GM19397 (cell line): ENCODE measurements at regions not wholly inside any gene's neighbourhood (a gene's known extent, or its start where the extent isn't known, plus 50 kb on each side); places are given as distances from the start of the nearest gene placed in this dataset.

ENCODE experiments used
- ATAC-seq: cut with Tn5 transposase; IDR thresholded peaks from one replicate; pipeline ENCODE4 v1.9.1; 2021; ENCODE audit warnings: mild to moderate bottlenecking, moderate library complexity; ENCODE audit not compliant: unreplicated experiment

DNA sequence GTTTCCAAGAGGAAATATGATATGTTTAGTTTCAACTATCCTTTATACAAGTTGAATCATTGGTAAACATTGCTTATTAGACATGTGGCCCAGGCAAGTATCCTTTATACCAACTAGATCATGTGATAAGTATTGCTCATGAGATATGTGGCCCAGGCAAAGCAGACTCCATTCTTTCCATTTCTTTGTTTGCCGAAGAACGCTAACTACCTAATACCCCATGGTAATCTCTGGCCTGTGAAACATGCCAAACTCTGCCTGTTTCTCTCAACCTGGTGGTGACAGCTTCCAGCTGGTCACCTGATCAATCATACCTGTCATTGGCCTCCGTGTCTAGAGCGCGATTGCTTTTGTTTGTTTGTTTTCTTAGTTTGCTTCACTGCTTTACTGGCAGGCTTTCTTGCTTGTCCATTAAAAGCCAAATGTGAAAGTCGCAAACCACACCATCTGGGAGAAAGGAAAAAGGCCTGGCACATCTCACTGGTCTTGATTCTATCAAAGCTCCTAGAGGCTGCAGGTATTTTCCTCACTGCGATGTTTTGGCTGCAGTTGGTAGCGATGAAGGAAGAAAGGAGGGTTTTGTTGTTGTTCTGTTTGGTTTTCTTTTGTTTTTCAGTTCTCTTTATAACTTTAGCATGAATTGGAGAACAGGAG, 686.2 kb downstream of the KCNJ2 start:
- ATAC-seq: no peak

DNA sequence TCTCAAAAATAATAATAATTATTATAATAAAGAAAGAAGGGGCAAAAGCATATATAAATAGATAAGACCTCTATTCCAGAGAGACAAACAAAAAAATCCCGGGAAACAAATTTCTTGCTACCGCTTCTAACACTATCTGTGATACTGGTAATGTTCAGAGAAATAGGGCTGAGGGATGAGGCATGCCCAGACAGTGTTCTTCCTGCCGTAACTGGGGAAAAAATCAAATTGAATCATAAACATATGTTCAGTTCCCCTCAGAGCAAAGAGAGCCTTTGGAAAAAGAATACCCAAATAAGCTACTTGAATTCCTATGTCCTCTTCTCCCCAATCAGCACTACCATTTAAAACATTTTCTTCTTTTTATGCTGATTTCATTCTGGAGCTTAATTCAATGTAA, 688.0 kb downstream of the KCNJ2 start:
- no peak for ATAC-seq

DNA sequence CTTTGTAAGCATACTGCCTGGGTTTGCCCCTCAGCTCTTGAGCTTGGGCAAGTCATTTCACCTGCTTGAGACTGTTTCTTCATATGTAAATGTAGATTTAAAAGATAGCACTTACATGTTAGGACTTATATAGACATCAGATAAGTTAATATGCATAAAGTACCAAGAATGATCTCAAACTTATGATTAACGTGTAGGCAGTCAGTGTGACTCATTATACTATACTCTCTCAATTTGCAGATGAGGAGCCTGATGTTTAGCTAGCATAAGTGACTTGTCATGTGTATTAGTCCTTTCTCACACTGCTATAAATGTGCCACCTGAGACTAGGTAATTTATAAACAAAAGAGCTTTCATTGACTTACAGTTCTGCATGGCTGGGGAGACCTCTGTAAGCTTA, 690.5 kb downstream of the KCNJ2 start:
- no peak for ATAC-seq

- no peak for ATAC-seq
Observed at GRCh38 chr17:70862295-70862694, 693.0 kb downstream of the KCNJ2 start.

DNA sequence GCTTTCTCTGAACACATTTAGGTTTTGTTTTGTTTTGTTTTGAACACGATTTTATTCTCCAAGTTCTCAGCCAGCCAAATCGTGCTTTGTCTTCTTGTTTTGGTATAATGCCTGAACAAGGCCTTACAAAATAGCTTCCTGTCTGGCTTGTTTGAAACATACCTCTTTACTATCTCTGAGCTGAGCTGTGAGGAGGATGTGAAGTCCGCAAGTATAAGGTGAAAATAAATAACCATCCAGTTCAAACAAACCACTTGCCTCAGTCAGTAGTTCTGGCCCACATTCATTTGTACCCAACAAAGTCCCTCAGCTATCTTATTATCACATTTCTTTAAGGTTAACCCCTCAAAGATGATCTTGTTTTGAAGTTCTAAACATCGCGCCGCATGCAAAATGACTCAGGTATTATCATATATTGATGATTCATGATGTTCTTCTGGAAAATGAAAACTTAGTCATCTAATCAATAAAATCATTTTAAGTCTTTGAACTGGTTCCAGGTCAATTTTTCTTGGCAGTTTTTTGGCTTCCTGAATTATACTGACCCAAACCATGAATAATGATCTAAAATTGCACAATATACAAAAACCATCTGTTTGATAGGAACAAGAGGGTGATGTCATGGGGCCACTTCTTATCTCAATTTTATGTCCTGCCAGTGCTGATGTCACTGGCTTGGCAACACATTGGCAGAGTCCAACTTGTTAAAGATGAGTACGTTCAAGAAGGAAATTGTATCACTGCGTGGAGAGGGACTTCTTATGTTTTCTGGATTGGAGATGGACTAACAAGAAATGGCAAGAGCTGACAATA, 694.3 kb downstream of the KCNJ2 start:
- ATAC-seq: no peak

DNA sequence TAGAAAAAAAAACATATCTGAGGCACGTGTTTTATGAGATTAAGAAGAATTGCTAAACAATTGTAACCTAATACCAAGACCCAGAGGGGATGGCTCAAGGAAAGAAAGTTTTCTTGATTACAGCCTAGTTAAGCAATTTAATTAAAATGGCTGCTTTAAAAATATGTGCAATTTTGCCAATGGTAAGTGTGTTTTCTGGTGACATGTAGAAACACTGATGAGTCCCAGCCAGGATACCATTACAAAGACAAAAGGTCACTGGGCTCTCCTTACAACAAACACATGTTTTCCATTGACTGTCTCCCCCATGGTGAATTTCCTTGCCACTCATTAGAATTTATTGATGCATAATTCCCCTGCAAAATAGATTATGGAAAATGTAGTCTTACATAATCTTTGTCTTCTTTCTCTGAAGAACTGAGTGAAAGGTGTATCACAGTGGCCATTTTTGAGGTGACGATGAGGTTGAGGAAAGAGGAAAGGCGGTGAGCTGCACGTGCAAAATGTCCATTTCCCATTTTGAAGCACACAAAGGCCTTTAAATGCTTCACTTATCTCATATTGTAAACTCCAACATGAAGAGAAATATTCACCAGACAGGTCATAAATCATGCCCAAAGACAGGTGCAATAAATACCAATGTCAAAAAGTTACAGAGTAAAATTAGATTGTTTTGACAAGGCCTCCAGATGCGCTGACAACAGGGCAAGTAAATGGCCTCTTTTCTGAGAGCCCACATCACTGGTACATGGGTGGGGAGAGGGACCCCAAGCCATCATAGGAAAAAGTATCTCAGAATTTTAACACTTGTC, 696.9 kb downstream of the KCNJ2 start:
- ATAC-seq: no peak

DNA sequence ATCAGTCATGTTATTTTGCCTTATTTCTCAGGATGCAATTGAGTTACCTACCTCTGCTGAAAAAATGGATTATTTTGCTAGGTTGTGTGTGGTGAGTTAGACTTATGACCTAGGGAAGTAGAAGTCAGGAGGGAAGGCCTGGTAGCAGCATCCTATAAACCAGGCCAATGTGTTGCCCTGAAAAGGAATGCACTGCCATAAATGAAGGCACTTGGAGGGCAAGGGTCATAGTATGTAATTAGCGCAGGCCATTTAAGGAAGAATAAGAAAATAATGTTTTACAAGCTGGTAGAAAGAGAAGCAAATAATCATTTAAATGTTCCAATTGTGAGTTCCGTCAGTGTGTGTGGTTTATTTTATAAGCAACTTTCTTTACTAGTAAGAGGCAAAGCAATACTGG, 698.8 kb downstream of the KCNJ2 start:
- ATAC-seq: no peak

- ATAC-seq: no peak
Observed at GRCh38 chr17:70869402-70870085, 700.2 kb downstream of the KCNJ2 start.

DNA sequence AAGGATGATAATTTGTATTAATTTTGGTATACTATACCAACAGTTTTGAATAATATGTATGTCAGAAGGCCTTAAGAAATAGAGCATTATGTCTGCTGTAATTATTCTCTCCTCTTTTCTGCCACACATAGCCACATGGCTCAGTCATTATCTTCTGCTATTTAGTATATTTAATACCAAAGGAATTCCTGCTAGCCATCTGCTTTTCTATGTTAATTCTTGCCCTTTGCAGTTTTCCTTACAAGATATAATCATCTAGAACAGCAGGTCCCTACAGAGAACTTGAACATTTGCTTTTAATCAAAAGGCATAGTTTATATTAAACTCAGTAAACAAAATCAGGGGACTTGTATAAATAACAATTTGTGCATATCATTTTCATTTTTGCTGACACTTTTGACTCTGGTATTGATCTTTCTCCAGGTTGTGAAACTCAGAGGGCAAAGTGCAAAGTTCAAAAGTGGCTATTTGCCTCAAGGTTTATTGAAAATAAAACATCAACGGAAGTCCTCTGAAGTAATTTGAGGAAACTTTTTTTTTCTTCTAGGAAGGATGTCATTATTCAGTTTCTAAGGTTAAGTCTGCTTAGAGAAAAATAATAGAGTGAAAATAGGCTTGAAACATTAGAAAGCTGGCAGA, 702.0 kb downstream of the KCNJ2 start:
- ATAC-seq: no peak

DNA sequence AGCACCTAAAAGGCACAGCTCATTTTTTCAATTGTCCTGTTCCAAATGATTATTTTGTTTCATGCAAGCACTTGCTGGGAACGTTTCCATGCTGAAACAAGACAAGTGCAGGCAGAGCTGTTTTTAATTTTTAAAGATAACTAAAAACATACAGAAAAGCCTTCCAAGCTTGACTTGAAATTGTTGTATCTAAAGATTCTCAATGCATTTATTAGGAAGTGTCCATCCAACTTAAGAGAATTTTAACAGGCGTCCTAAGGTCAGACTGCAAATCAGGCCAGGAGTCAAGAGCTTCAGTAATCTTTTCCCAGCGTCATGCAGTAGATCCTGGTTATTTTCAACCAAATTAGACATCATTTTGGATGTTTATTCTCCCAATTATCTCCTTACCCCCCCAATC, 702.8 kb downstream of the KCNJ2 start:
- no peak for ATAC-seq

DNA sequence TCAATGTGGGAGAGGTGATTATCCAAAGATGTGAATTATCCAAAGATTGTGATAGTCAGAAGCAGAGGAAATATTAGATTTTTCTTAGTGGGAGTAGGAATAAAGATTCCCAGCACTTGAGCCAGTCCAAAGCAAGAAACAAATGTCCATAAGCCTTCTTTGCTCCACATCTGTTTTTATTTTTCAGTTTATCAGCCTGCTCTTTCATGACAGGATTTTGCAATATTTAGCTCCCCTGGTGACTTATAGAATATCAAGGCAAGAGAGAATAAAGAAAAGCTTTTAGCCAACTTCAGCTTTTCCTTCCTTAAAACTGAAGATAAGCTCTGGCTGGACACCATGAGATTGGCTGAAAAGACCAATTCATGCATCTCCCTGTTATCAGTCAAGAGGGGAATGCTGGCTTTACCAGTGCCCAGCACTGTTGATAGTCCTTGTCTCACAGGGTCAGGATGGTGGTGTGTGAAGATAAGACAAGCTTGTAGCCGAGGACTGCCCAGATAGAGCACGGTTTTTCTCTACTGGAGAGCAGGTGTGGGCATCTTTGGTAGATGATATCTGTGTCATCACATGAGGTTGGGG, 706.5 kb downstream of the KCNJ2 start:
- ATAC-seq: no peak

- ATAC-seq: no peak
Observed at GRCh38 chr17:70878879-70879278, 709.5 kb downstream of the KCNJ2 start.

DNA sequence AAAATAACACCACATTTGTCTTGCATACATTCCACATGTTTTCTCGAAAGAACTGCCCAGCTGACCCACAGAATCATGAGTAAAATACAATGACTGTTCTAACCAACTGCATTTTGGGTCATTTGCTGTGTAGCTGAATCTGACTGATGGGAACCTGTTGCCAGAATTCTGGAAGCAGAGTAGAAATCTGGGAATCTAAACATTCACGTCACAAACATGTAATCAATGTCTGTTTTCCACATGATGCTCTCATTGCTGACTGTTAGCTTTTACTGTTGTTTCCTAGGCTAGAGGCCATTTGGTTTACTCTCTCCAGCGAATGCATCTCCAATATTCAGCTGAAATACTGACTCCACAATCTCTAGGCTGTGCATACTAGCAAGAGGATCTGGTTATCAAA, 710.1 kb downstream of the KCNJ2 start:
- no peak for ATAC-seq

GRCh38 chr17:70881093-70881492, 711.8 kb downstream of the KCNJ2 start:
- no peak for ATAC-seq

GRCh38 chr17:70882504-70882903, 713.2 kb downstream of the KCNJ2 start:
- no peak for ATAC-seq

DNA sequence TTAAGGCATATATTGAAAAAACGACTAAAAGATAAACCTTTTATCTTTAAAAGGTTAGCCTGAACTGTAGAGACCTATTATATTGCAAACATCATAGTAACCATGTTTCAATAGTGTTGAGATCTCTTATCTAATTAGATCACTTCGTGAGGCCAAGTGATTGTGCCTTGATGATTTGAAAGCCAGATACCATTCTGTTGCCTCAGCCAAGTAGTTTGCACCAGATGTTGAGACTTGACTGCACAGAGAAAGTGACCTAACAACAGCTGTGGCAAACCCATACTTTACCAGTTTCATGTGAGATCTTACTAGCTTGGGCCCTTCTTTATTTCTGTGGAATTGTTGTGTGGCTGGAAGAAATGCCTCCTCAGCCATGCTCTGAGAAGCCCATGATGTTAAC, 717.3 kb downstream of the KCNJ2 start:
- no peak for ATAC-seq

- ATAC-seq: no peak
Observed at GRCh38 chr17:70888324-70888723, 719.0 kb downstream of the KCNJ2 start.

DNA sequence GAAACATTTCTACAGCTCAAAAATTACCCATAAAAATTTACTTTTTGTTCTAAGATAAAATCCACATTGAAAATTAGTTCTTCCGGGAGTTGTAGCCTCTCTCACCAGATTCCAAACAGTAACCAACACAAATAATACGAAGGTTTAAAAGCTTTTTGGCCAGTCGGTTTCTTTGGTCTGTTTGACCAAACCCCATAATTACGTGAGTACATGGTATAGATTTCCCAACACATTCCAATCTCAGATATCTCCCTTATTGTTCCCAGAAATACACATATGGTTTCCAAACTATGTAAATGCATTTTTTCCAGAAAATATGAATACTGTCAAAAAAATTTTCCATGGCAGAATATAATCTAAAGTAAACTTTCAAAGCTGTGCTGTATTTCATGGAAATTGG, 722.0 kb downstream of the KCNJ2 start:
- no peak for ATAC-seq

- ATAC-seq: no peak
Observed at GRCh38 chr17:70892527-70892926, 723.2 kb downstream of the KCNJ2 start.

- ATAC-seq: no peak
Observed at GRCh38 chr17:70896843-70897242, 727.5 kb downstream of the KCNJ2 start.
